ENCODE measurements at regions not wholly inside any gene's neighbourhood (a gene's known extent, or its start where the extent isn't known, plus 50 kb on each side); places are given as distances from the start of the nearest gene placed in this dataset.

- Histone ChIP-seq H3K4me1 (ENCODE audit: low read length) (no peaks in the 10 kb centered on the region), H3K4me2 (ENCODE audit: low read depth, low read length) (no peak overlapping the region), H3K9ac (ENCODE audit: low read length) (no peak overlapping the region), H3K79me2 (ENCODE audit: low read length) (no peaks in the 10 kb centered on the region), H3F3A (ENCODE audit: insufficient read depth, low read length) (no peaks in the 10 kb centered on the region), H3K27me3 (replicated peaks; ENCODE audit: insufficient read depth, low read length) (no peaks in the 10 kb centered on the region), H3K4me3 (ENCODE audit: low read length) (no peak overlapping the region), H2AFZ (ENCODE audit: low read length) (no peak overlapping the region), H4K20me1 (ENCODE audit: insufficient read depth, low read length) (no peaks in the 10 kb centered on the region), H3K36me3 (replicated peaks; ENCODE audit: insufficient read depth, low read length) (no peaks in the 10 kb centered on the region), H3K9me3 (replicated peaks; ENCODE audit: insufficient read depth, low read length) (no peaks in the 10 kb centered on the region), H3K9me2 (replicated peaks; ENCODE audit: insufficient read depth, low read length) (no peaks in the 10 kb centered on the region), H3K27ac (ENCODE audit: low read length) (no peak overlapping the region)
- no peak for DNase-seq
- TF ChIP-seq EZH2phosphoT487 (IDR thresholded peaks at IDR 0.05; ENCODE audit: low read length) = no peak
- TF ChIP-seq CTCF (IDR thresholded peaks at IDR 0.05; ENCODE audit: low read length) = no peak
- TF ChIP-seq EZH2 (optimal IDR thresholded peaks at IDR 0.05; ENCODE audit: low read depth, low read length) = no peak
Observed at GRCh38 chr5:135648116-135648515, 69.3 kb upstream of the CXCL14 start.

GRCh38 chr5:135645336-135646180, 66.8 kb upstream of the CXCL14 start:
- DNase-seq = no peak
- no peak overlapping the region for H3K4me2 ChIP-seq (ENCODE audit: low read depth, low read length)
- no peaks in the 10 kb centered on the region for H3K9me3 ChIP-seq (replicated peaks; ENCODE audit: insufficient read depth, low read length)
- H3K9me2 ChIP-seq (replicated peaks; ENCODE audit: insufficient read depth, low read length) = no peaks in the 10 kb centered on the region
- no peaks in the 10 kb centered on the region for H3K36me3 ChIP-seq (replicated peaks; ENCODE audit: insufficient read depth, low read length)
- no peaks in the 10 kb centered on the region for H3K4me1 ChIP-seq (ENCODE audit: low read length)
- no peaks in the 10 kb centered on the region for H3F3A ChIP-seq (ENCODE audit: insufficient read depth, low read length)
- no peak overlapping the region for H3K4me3 ChIP-seq (ENCODE audit: low read length)
- H3K79me2 ChIP-seq (ENCODE audit: low read length) = no peaks in the 10 kb centered on the region
- no peaks in the 10 kb centered on the region for H3K27me3 ChIP-seq (replicated peaks; ENCODE audit: insufficient read depth, low read length)
- no peaks in the 10 kb centered on the region for H4K20me1 ChIP-seq (ENCODE audit: insufficient read depth, low read length)
- TF ChIP-seq CTCF (IDR thresholded peaks at IDR 0.05; ENCODE audit: low read length) = no peak
- TF ChIP-seq EZH2 (optimal IDR thresholded peaks at IDR 0.05; ENCODE audit: low read depth, low read length) = no peak
- TF ChIP-seq EZH2phosphoT487 (IDR thresholded peaks at IDR 0.05; ENCODE audit: low read length) = no peak
- H3K27ac ChIP-seq (ENCODE audit: low read length) = no peak overlapping the region
- no peak overlapping the region for H3K9ac ChIP-seq (ENCODE audit: low read length)
- H2AFZ ChIP-seq (ENCODE audit: low read length) = no peak overlapping the region

GRCh38 chr5:135644816-135645215, 66.0 kb upstream of the CXCL14 start:
- H3K4me3 ChIP-seq (ENCODE audit: low read length) = no peak overlapping the region
- H3K9me2 ChIP-seq (replicated peaks; ENCODE audit: insufficient read depth, low read length) = no peaks in the 10 kb centered on the region
- no peak overlapping the region for H3K4me2 ChIP-seq (ENCODE audit: low read depth, low read length)
- H3K9me3 ChIP-seq (replicated peaks; ENCODE audit: insufficient read depth, low read length) = no peaks in the 10 kb centered on the region
- TF ChIP-seq CTCF (IDR thresholded peaks at IDR 0.05; ENCODE audit: low read length) (no peak), EZH2 (optimal IDR thresholded peaks at IDR 0.05; ENCODE audit: low read depth, low read length) (no peak), EZH2phosphoT487 (IDR thresholded peaks at IDR 0.05; ENCODE audit: low read length) (no peak)
- no peaks in the 10 kb centered on the region for H4K20me1 ChIP-seq (ENCODE audit: insufficient read depth, low read length)
- no peak overlapping the region for H3K27ac ChIP-seq (ENCODE audit: low read length)
- no peaks in the 10 kb centered on the region for H3K36me3 ChIP-seq (replicated peaks; ENCODE audit: insufficient read depth, low read length)
- no peak overlapping the region for H2AFZ ChIP-seq (ENCODE audit: low read length)
- no peaks in the 10 kb centered on the region for H3F3A ChIP-seq (ENCODE audit: insufficient read depth, low read length)
- no peaks in the 10 kb centered on the region for H3K4me1 ChIP-seq (ENCODE audit: low read length)
- no peaks in the 10 kb centered on the region for H3K27me3 ChIP-seq (replicated peaks; ENCODE audit: insufficient read depth, low read length)
- no peak overlapping the region for H3K9ac ChIP-seq (ENCODE audit: low read length)
- DNase-seq = no peak
- H3K79me2 ChIP-seq (ENCODE audit: low read length) = no peaks in the 10 kb centered on the region
